Mesenteric fat pad (tissue), 1 donor: ENCODE measurements at regions not wholly inside any gene's neighbourhood (a gene's known extent, or its start where the extent isn't known, plus 50 kb on each side); places are given as distances from the start of the nearest gene placed in this dataset.

Experiments
- DNase-seq: peaks from one replicate; pipeline ENCODE4 v3.0.0-alpha.2; 2020; ENCODE audit warnings: low spot score
- donor health status: DM: yes; HTN: yes; CAD: no.

DNA sequence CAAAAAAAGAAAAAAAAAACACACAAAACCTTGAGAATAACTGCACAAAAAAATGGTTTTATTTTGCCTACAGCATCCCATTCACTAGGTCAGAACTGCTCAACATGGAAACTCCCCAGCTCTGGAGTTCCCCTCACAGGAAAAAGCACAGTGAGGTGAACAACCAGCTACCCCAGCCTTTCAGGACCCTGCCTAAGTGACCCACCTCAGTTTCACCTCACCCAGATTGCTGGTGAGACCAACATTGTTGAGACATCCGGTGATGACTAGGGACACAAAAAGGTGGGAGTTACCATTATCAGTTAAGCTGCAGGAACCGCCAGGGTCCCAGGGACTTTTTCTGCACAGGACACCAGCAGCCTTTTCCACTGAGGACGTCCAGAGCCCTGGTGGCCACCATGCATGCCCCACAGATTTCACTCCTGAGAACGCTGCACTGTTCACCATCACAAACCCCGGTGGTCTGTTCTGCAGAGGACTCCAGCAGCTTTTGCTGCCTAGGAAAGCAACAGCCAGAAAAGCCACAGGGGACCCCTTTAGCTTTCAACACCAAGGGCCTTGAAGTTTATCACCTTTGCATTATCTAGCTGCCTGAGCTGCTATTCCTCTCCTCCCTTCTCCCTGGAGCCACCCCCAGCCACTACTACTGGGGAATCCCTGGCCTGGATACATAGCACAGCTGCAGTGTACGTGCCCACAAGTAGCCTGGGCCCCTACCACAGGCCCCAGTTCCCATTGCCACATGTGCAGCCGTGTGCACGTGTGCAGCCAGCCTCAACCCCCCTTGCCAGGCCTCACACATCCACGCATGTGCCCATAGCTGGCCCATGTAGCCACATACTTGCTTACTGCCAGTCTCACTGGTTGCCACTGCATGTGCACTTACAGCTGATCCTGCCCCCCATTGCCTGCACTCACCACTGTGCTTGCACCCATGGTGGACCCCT lies 62.5 kb upstream of the FAR2 start:
- DNase-seq, result no peak

DNA sequence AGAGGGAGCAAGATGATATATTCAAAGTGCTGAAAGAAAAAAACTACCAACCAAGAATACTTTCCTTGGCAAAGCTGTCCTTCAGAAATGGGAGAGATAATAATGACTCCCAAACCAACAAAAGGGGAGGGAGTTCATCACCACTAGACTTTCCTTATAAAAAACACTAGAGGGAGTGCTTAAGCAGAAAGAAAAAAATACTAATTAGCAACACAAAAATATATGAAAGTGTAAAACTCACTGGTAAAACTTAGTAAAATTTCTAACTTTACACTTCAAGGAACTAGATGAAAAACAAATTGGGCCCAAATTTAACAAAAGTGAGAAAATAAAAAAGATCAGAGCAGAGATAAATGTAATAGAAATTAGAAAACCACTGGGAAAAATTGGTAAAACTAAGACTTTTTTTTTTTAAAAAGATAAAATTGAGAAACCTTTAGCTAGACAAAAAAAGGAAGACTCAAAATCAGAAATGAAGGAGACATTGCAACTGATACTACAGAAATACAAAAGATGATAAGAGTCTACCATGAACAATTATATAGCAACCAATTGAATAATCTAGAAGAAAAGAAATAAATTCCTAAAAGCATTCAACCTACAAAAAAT lies 60.4 kb upstream of the FAR2 start:
- DNase-seq, result no peak
